Osteoblast (primary cell): ENCODE measurements at regions not wholly inside any gene's neighbourhood (a gene's known extent, or its start where the extent isn't known, plus 50 kb on each side); places are given as distances from the start of the nearest gene placed in this dataset.

ENCODE experiments used
- DNase-seq: peaks from one replicate; pipeline ENCODE4 v3.0.0; 2011; ENCODE audit warnings: low spot score, mixed read lengths; ENCODE audit not compliant: insufficient read length; ENCODE audit errors: missing footprints
- H2AFZ ChIP-seq: 2 replicates; pipeline ENCODE4 v1.6.0; 2011; ENCODE audit warnings: mild to moderate bottlenecking, low read length
- H3K27ac ChIP-seq: 2 replicates; pipeline ENCODE4 v1.5.1; 2011; ENCODE audit warnings: mild to moderate bottlenecking, low read depth, low read length, moderate library complexity
- H3K27me3 ChIP-seq: 2 replicates; pipeline ENCODE4 v1.6.0; 2012; ENCODE audit warnings: mild to moderate bottlenecking, control low read depth, inconsistent platforms, low read length, moderate library complexity; ENCODE audit not compliant: insufficient read depth
- H3K36me3 ChIP-seq: 2 replicates; pipeline ENCODE4 v1.5.1; 2011; ENCODE audit warnings: mild to moderate bottlenecking, low read length, control low read depth, moderate library complexity; ENCODE audit not compliant: insufficient read depth
- H3K4me1 ChIP-seq: 2 replicates; pipeline ENCODE4 v1.5.1; 2011; ENCODE audit warnings: mild to moderate bottlenecking, low read length, control low read depth, moderate library complexity; ENCODE audit not compliant: insufficient read depth
- H3K4me2 ChIP-seq: 2 replicates; pipeline ENCODE4 v1.6.0; 2011; ENCODE audit warnings: mild to moderate bottlenecking, low read length; ENCODE audit not compliant: insufficient read depth
- H3K4me3 ChIP-seq: fragments of 200-600 bp; sonication (generic); 3 replicates; pipeline ENCODE4 v1.5.1; 2012; ENCODE audit warnings: mild to moderate bottlenecking, low read length, inconsistent platforms; ENCODE audit not compliant: insufficient read depth
- H3K79me2 ChIP-seq: 2 replicates; pipeline ENCODE4 v1.6.0; 2012; ENCODE audit warnings: mild to moderate bottlenecking, low read length, control low read depth, inconsistent platforms; ENCODE audit not compliant: insufficient read depth
- H3K9me3 ChIP-seq: 2 replicates; pipeline ENCODE4 v1.5.1; 2011; ENCODE audit warnings: low read depth, low read length, control low read depth
- H4K20me1 ChIP-seq: 2 replicates; pipeline ENCODE4 v1.6.0; 2012; ENCODE audit warnings: mild to moderate bottlenecking, low read length, control low read depth; ENCODE audit not compliant: insufficient read depth
- CTCF ChIP-seq: IDR thresholded peaks from 2 replicates; pipeline ENCODE4 v1.5.1; 2011; ENCODE audit warnings: mild to moderate bottlenecking, low read depth, low read length, moderate library complexity; ENCODE audit errors: extremely low read depth

GRCh38 chr10:130463104-130463875, 327.1 kb downstream of the GLRX3 start:
- no peak for DNase-seq
- TF ChIP-seq CTCF, result no peak
- Histone ChIP-seq H3K27me3 (no peaks in the 10 kb centered on the region), H2AFZ (no peak overlapping the region), H3K4me1 (no peaks in the 10 kb centered on the region), H3K79me2 (no peaks in the 10 kb centered on the region), H3K4me3 (no peak overlapping the region), H4K20me1 (no peaks in the 10 kb centered on the region), H3K4me2 (no peak overlapping the region), H3K9me3 (peaks cover 6% of the 10 kb centered on the region), H3K36me3 (no peaks in the 10 kb centered on the region), H3K27ac (no peak overlapping the region)

DNA sequence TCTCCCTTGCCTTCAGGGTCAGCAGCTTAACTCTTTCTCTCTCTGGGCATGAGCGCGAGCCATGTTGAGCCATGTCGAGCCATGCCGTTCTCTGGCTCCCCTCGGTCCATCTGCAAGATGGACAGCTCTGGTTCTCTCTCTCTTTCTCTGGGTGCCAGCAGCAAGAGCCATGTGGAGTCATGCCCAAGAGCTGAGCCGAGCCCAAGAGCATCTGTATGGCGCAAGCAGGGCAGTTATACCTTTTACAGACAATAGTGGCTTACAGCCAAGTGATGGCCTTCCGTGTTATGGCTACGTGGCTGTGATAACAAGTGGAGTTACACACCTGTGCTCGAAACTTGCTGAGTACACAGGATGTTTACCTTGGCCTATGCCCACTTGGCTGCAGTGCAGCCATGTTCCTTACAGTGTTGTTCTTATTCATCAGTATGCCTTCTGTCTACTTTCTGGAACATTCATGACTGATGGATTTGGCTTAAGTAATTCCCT, 327.7 kb downstream of the GLRX3 start:
- DNase-seq, result no peak
- Histone ChIP-seq H3K4me1 (no peaks in the 10 kb centered on the region), H3K4me3 (no peak overlapping the region), H3K4me2 (no peak overlapping the region), H3K36me3 (no peaks in the 10 kb centered on the region), H4K20me1 (no peaks in the 10 kb centered on the region), H3K9me3 (peaks cover 6% of the 10 kb centered on the region), H2AFZ (no peak overlapping the region), H3K27ac (no peak overlapping the region), H3K27me3 (no peaks in the 10 kb centered on the region), H3K79me2 (no peaks in the 10 kb centered on the region)
- no peak for TF ChIP-seq CTCF

DNA sequence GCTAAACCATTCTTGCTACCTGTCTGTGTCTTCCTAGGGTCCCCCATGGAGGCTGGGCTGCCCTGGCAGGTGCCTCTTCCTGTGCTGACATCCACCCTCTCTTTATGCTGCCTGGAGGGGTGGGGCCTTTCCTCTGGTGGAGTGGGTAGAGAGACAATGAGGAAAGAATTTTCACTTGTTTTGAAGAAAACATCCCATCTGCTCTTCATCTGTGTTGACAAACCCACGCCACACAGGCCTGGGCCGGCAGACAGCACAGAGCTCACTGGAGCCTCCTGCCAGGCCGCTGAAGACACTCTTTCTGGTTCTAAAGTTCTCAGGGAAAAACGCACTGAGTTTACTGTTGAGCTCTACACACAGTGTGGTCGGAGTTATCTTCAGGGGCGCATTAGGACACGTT, 328.2 kb downstream of the GLRX3 start:
- Histone ChIP-seq H3K4me2 (no peak overlapping the region), H4K20me1 (no peaks in the 10 kb centered on the region), H3K4me3 (no peak overlapping the region), H3K9me3 (peaks cover 6% of the 10 kb centered on the region), H3K4me1 (no peaks in the 10 kb centered on the region), H3K79me2 (no peaks in the 10 kb centered on the region), H3K27me3 (no peaks in the 10 kb centered on the region), H2AFZ (no peak overlapping the region), H3K27ac (no peak overlapping the region), H3K36me3 (no peaks in the 10 kb centered on the region)
- DNase-seq, result no peak
- TF ChIP-seq CTCF, result no peak

GRCh38 chr10:130466271-130466997, 330.2 kb downstream of the GLRX3 start:
- Histone ChIP-seq H3K27me3 (no peaks in the 10 kb centered on the region), H3K27ac (no peak overlapping the region), H3K4me1 (no peaks in the 10 kb centered on the region), H3K9me3 (peaks cover 6% of the 10 kb centered on the region), H3K4me2 (no peak overlapping the region), H3K4me3 (no peak overlapping the region), H2AFZ (no peak overlapping the region), H3K36me3 (no peaks in the 10 kb centered on the region), H3K79me2 (no peaks in the 10 kb centered on the region), H4K20me1 (no peaks in the 10 kb centered on the region)
- no peak for DNase-seq
- TF ChIP-seq CTCF, result no peak
